ENCODE measurements at regions not wholly inside any gene's neighbourhood (a gene's known extent, or its start where the extent isn't known, plus 50 kb on each side); places are given as distances from the start of the nearest gene placed in this dataset.

- Histone ChIP-seq H3K36me3 (no peaks in the 10 kb centered on the region), H3K27me3 (no peaks in the 10 kb centered on the region), H3K4me1 (no peaks in the 10 kb centered on the region), H3K27ac (no peak overlapping the region), H3K4me3 (no peak overlapping the region), H3K9me3 (no peaks in the 10 kb centered on the region)
- no peak for TF ChIP-seq CTCF (IDR thresholded peaks at IDR 0.05)
- DNase-seq = no peak
- intact Hi-C loops (cut with DNase I; ENCODE audit: low total_unique reads) = no loop called here
Measured at GRCh38 chr16:79800016-79800608, 199.6 kb upstream of the MAF start.

GRCh38 chr16:79798416-79799053 is 198.0 kb upstream of the MAF start:
- Histone ChIP-seq H3K9me3 (no peaks in the 10 kb centered on the region), H3K27me3 (no peaks in the 10 kb centered on the region), H3K4me3 (no peak overlapping the region), H3K4me1 (no peaks in the 10 kb centered on the region), H3K36me3 (no peaks in the 10 kb centered on the region), H3K27ac (no peak overlapping the region)
- intact Hi-C loops (cut with DNase I; ENCODE audit: low total_unique reads) = no loop called here
- no peak for TF ChIP-seq CTCF (IDR thresholded peaks at IDR 0.05)
- DNase-seq = no peak

- intact Hi-C loops (cut with DNase I; ENCODE audit: low total_unique reads) = no loop called here
- TF ChIP-seq CTCF (IDR thresholded peaks at IDR 0.05) = no peak
- Histone ChIP-seq H3K4me1 (no peaks in the 10 kb centered on the region), H3K4me3 (no peak overlapping the region), H3K9me3 (no peaks in the 10 kb centered on the region), H3K27me3 (no peaks in the 10 kb centered on the region), H3K27ac (no peak overlapping the region), H3K36me3 (no peaks in the 10 kb centered on the region)
- no peak for DNase-seq
Measured at GRCh38 chr16:79797486-79797885, 196.9 kb upstream of the MAF start.

GRCh38 chr16:79795556-79795955 is 195.0 kb upstream of the MAF start:
- no peak for DNase-seq
- H3K36me3 ChIP-seq = no peaks in the 10 kb centered on the region
- no peak overlapping the region for H3K4me3 ChIP-seq
- intact Hi-C loops (cut with DNase I; ENCODE audit: low total_unique reads) = no loop called here
- no peaks in the 10 kb centered on the region for H3K9me3 ChIP-seq
- no peaks in the 10 kb centered on the region for H3K4me1 ChIP-seq
- TF ChIP-seq CTCF (IDR thresholded peaks at IDR 0.05) = no peak
- no peak overlapping the region for H3K27ac ChIP-seq
- H3K27me3 ChIP-seq = no peaks in the 10 kb centered on the region

GRCh38 chr16:79794941-79795340 is 194.4 kb upstream of the MAF start:
- H3K4me3 ChIP-seq = no peak overlapping the region
- no peaks in the 10 kb centered on the region for H3K4me1 ChIP-seq
- no peak for TF ChIP-seq CTCF (IDR thresholded peaks at IDR 0.05)
- no peaks in the 10 kb centered on the region for H3K27me3 ChIP-seq
- no peak overlapping the region for H3K27ac ChIP-seq
- no peaks in the 10 kb centered on the region for H3K36me3 ChIP-seq
- DNase-seq = no peak
- no peaks in the 10 kb centered on the region for H3K9me3 ChIP-seq
- intact Hi-C loops (cut with DNase I; ENCODE audit: low total_unique reads) = no loop called here
